GM21381 (cell line): ENCODE measurements at regions not wholly inside any gene's neighbourhood (a gene's known extent, or its start where the extent isn't known, plus 50 kb on each side); places are given as distances from the start of the nearest gene placed in this dataset.

ENCODE experiments used
- ATAC-seq: cut with Tn5 transposase; IDR thresholded peaks from one replicate; pipeline ENCODE4 v1.9.1; 2021; ENCODE audit warnings: mild to moderate bottlenecking, moderate library complexity; ENCODE audit not compliant: unreplicated experiment

- no peak for ATAC-seq
Measured at GRCh38 chrY:8151561-8151960, 1185.7 kb upstream of the TSPY4 start.

GRCh38 chrY:8128578-8128977 is 1208.7 kb upstream of the TSPY4 start:
- ATAC-seq: no peak

- ATAC-seq: no peak
Measured at GRCh38 chrY:8125907-8126571, 1211.2 kb upstream of the TSPY4 start.

- ATAC-seq: no peak
Measured at GRCh38 chrY:8121825-8122224, 1210.3 kb upstream of the AMELY start.

- no peak for ATAC-seq
Measured at GRCh38 chrY:8094429-8094828, 1182.9 kb upstream of the AMELY start.

GRCh38 chrY:8092926-8093325 is 1181.4 kb upstream of the AMELY start:
- no peak for ATAC-seq

- ATAC-seq: no peak
Measured at GRCh38 chrY:8085925-8086324, 1174.4 kb upstream of the AMELY start.

- no peak for ATAC-seq
Measured at GRCh38 chrY:8084192-8084591, 1172.6 kb upstream of the AMELY start.

GRCh38 chrY:8081151-8081550 is 1169.6 kb upstream of the AMELY start:
- ATAC-seq: no peak

GRCh38 chrY:8065220-8065619 is 1153.7 kb upstream of the AMELY start:
- ATAC-seq: no peak

- ATAC-seq: no peak
Measured at GRCh38 chrY:8064500-8064899, 1152.9 kb upstream of the AMELY start.

GRCh38 chrY:8063973-8064372 is 1152.4 kb upstream of the AMELY start:
- ATAC-seq: no peak

GRCh38 chrY:8058613-8059012 is 1147.1 kb upstream of the AMELY start:
- ATAC-seq: no peak

GRCh38 chrY:8051340-8051739 is 1139.8 kb upstream of the AMELY start:
- ATAC-seq: no peak

- ATAC-seq: no peak
Measured at GRCh38 chrY:8041238-8041637, 1129.7 kb upstream of the AMELY start.

GRCh38 chrY:8036563-8036962 is 1125.0 kb upstream of the AMELY start:
- no peak for ATAC-seq

- no peak for ATAC-seq
Measured at GRCh38 chrY:8035653-8036052, 1124.1 kb upstream of the AMELY start.

GRCh38 chrY:8034673-8035072 is 1123.1 kb upstream of the AMELY start:
- ATAC-seq: no peak

- ATAC-seq: no peak
Measured at GRCh38 chrY:8033200-8033599, 1121.6 kb upstream of the AMELY start.

- ATAC-seq: no peak
Measured at GRCh38 chrY:8020540-8020939, 1109.0 kb upstream of the AMELY start.

- no peak for ATAC-seq
Measured at GRCh38 chrY:8011515-8011914, 1100.0 kb upstream of the AMELY start.

- ATAC-seq: no peak
Measured at GRCh38 chrY:8004196-8004595, 1092.6 kb upstream of the AMELY start.

- no peak for ATAC-seq
Measured at GRCh38 chrY:7996726-7997125, 1085.2 kb upstream of the AMELY start.
